OCI-LY7 (cell line): ENCODE measurements at regions not wholly inside any gene's neighbourhood (a gene's known extent, or its start where the extent isn't known, plus 50 kb on each side); places are given as distances from the start of the nearest gene placed in this dataset.

Source experiments
- BruUV-seq: library from RNA; stranded (reverse); fragments of 400-500 nt; replicated peaks from 2 replicates; lab custom pipeline; 2021; lab: Mats Ljungman, UMichigan
- CTCF ChIA-PET: fragments of 300-600 bp; sonication (Branson Sonifier 250); formaldehyde crosslinking; loops from one replicate; lab custom pipeline; 2022; ENCODE audit warnings: antibody characterized with exemption; ENCODE audit not compliant: unreplicated experiment; lab: Charles Lee
- POLR2A ChIA-PET: fragments of 300-600 bp; sonication (Branson Sonifier 250); formaldehyde crosslinking; loops from one replicate; lab custom pipeline; 2022; ENCODE audit warnings: antibody characterized with exemption; lab: Charles Lee
- DNase-seq: peaks from one replicate; pipeline ENCODE4 v3.0.0-alpha.2; 2015; ENCODE audit warnings: low spot score
- H2AFZ ChIP-seq: fragments of 200-600 bp; sonication (generic), shearing (Covaris generic); 2 replicates; pipeline ENCODE4 v1.6.1; 2014; ENCODE audit warnings: mild to moderate bottlenecking, antibody characterized with exemption, low read length, moderate library complexity
- H3K27ac ChIP-seq: fragments of 200-600 bp; sonication (generic); 2 replicates; pipeline ENCODE4 v1.5.1; 2014; ENCODE audit warnings: mixed run types, low read depth, mild to moderate bottlenecking, moderate library complexity, low read length, inconsistent platforms; ENCODE audit not compliant: poor library complexity, severe bottlenecking
- H3K36me3 ChIP-seq: fragments of 200-600 bp; sonication (generic); 2 replicates; pipeline ENCODE4 v1.6.1; 2014; ENCODE audit warnings: mild to moderate bottlenecking, antibody characterized with exemption, low read length, moderate library complexity, mixed read lengths; ENCODE audit not compliant: insufficient read depth
- H3K4me1 ChIP-seq: fragments of 200-600 bp; sonication (generic); 2 replicates; pipeline ENCODE4 v1.5.1; 2014; ENCODE audit warnings: mild to moderate bottlenecking, low read length; ENCODE audit not compliant: insufficient read depth, poor library complexity, severe bottlenecking
- H3K4me2 ChIP-seq: fragments of 200-600 bp; sonication (generic); 2 replicates; pipeline ENCODE4 v1.6.1; 2014; ENCODE audit warnings: mild to moderate bottlenecking, low read length
- H3K4me3 ChIP-seq: fragments of 200-600 bp; sonication (generic); 2 replicates; pipeline ENCODE4 v1.5.1; 2014; ENCODE audit warnings: mild to moderate bottlenecking, low read depth, low read length; ENCODE audit not compliant: poor library complexity, severe bottlenecking
- H3K79me2 ChIP-seq: fragments of 200-600 bp; sonication (generic); 2 replicates; pipeline ENCODE4 v1.6.1; 2016; ENCODE audit warnings: low read depth, mild to moderate bottlenecking, low read length, moderate library complexity, mixed read lengths; ENCODE audit not compliant: insufficient read depth
- H3K9me2 ChIP-seq: fragments of 200-600 bp; sonication (generic); 2 replicates; pipeline ENCODE4 v1.6.1; 2016; ENCODE audit warnings: mild to moderate bottlenecking, low read length, mixed read lengths; ENCODE audit not compliant: insufficient read depth
- H3K9me3 ChIP-seq: fragments of 200-600 bp; sonication (generic); 2 replicates; pipeline ENCODE4 v1.6.1; 2014; ENCODE audit warnings: mild to moderate bottlenecking, mixed run types, low read length, mixed read lengths
- H4K20me1 ChIP-seq: fragments of 200-600 bp; sonication (generic); 2 replicates; pipeline ENCODE4 v1.6.1; 2014; ENCODE audit warnings: mild to moderate bottlenecking, antibody characterized with exemption, low read length, moderate library complexity, mixed read lengths; ENCODE audit not compliant: insufficient read depth
- EZH2phosphoT487 ChIP-seq: fragments of 200-600 bp; sonication (generic); IDR thresholded peaks from 2 replicates; pipeline ENCODE4 v1.6.1; 2018; ENCODE audit warnings: low read depth, borderline replicate concordance, mild to moderate bottlenecking, mixed run types, antibody characterized with exemption, low read length, moderate library complexity, mixed read lengths
- intact Hi-C: fragments of 100-400 bp; cut with micrococcal nuclease; formaldehyde crosslinking; loops from one replicate; pipeline ENCODE4 v1.10.0; 2022; ENCODE audit not compliant: unreplicated experiment
- TF ChIP-seq, protein P1 (sequence below): fragments of 200-600 bp; sonication (generic); conservative IDR thresholded peaks from 2 replicates; pipeline ENCODE4 v1.5.1; 2014; ENCODE audit warnings: mild to moderate bottlenecking, antibody characterized with exemption, low read length, moderate library complexity, mixed read lengths

DNA sequence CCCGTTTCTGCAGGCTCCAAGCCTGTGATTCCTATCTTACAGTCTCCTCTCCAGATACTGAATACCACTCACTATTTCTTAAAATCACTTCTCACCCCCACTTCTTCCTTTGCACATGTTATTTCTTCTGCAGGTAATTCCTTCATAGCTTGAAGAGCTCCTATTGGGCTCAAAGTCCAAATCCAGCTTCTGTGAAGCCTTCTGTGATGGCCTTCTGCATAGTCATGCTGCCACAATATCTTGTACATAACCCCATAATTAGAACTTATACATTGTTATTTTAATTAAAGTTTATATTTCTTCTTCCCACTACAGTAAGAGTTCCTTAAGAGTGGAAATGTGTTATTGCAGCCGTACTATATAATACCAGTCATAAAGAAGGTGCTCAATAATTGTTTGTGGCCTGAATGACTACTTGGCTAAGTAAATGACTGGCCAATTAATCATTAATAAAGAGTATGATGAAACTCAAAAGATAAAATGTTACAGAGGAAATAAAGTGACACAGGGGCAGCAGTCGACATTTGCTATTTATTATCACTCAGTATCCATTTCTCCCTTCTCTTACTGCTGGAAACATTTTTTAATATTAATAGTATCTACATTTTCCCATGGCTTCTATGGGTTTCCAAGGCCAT, 886.6 kb downstream of the TTLL7 start:
- intact Hi-C loops: no loop called here
- BruUV-seq: no TSS peak
- Histone ChIP-seq H3K4me2 (no peak overlapping the region), H3K27ac (no peak overlapping the region), H3K79me2 (no peaks in the 10 kb centered on the region), H2AFZ (no peak overlapping the region), H3K36me3 (no peaks in the 10 kb centered on the region), H3K9me2 (no peaks in the 10 kb centered on the region), H3K4me1 (no peaks in the 10 kb centered on the region), H3K4me3 (no peak overlapping the region), H3K9me3 (no peaks in the 10 kb centered on the region), H4K20me1 (no peaks in the 10 kb centered on the region)
- ChIA-PET CTCF (no interaction called here), POLR2A (no interaction called here)
- DNase-seq: no peak
- no peak for TF ChIP-seq EZH2phosphoT487
- TF ChIP-seq, protein P1, sequence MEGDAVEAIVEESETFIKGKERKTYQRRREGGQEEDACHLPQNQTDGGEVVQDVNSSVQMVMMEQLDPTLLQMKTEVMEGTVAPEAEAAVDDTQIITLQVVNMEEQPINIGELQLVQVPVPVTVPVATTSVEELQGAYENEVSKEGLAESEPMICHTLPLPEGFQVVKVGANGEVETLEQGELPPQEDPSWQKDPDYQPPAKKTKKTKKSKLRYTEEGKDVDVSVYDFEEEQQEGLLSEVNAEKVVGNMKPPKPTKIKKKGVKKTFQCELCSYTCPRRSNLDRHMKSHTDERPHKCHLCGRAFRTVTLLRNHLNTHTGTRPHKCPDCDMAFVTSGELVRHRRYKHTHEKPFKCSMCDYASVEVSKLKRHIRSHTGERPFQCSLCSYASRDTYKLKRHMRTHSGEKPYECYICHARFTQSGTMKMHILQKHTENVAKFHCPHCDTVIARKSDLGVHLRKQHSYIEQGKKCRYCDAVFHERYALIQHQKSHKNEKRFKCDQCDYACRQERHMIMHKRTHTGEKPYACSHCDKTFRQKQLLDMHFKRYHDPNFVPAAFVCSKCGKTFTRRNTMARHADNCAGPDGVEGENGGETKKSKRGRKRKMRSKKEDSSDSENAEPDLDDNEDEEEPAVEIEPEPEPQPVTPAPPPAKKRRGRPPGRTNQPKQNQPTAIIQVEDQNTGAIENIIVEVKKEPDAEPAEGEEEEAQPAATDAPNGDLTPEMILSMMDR: no peak

DNA sequence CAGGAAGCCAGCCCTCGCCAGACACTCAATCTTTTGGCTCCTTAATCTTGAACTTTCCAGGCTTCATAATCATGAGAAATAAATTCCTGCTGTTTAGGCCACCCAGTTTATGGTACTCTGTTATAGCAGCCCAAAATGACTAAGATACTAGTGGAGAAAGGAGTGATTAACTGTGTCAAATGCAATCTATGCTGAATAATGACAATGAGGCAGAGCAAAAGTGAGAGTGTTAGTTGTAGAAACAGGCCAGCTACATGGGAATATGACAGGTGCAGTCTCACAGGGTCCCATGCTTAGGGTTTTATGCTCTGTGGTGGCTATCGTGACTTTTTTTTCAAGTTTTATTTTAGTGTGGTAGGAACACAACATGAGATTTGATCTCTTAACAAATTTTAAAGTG, 888.8 kb downstream of the TTLL7 start:
- Histone ChIP-seq H3K4me3 (no peak overlapping the region), H2AFZ (no peak overlapping the region), H3K4me2 (no peak overlapping the region), H4K20me1 (no peaks in the 10 kb centered on the region), H3K4me1 (no peaks in the 10 kb centered on the region), H3K36me3 (no peaks in the 10 kb centered on the region), H3K27ac (no peak overlapping the region), H3K9me3 (no peaks in the 10 kb centered on the region), H3K9me2 (no peaks in the 10 kb centered on the region), H3K79me2 (no peaks in the 10 kb centered on the region)
- no peak for DNase-seq
- BruUV-seq: no TSS peak
- intact Hi-C loops: no loop called here
- TF ChIP-seq, protein P1: no peak
- TF ChIP-seq EZH2phosphoT487: no peak
- CTCF ChIA-PET: no interaction called here
- POLR2A ChIA-PET: no interaction called here

DNA sequence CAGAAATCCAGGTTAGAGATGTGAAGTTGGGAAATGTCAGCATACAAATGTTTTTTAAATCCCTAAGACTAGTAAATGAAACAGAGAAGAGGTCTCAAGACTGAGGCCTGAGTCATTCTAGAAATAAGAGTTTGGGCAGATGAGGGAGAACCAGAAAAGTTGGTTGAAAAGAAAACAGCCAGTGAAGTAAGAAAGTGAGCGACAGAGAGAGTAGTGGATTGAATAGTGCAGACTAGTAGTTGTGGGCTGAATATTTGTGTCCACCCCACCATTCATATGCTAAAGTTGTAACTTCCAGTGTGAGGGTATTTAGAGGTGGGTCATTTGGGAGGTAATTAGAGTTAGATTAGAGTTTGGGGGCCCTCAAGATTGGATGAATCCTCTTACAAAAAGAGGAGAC, 889.2 kb downstream of the TTLL7 start:
- no peaks in the 10 kb centered on the region for H3K79me2 ChIP-seq
- no peaks in the 10 kb centered on the region for H3K4me1 ChIP-seq
- DNase-seq: no peak
- BruUV-seq: no TSS peak
- TF ChIP-seq EZH2phosphoT487: no peak
- TF ChIP-seq, protein P1: no peak
- H3K9me2 ChIP-seq: no peaks in the 10 kb centered on the region
- no peak overlapping the region for H3K4me3 ChIP-seq
- H4K20me1 ChIP-seq: no peaks in the 10 kb centered on the region
- H3K27ac ChIP-seq: no peak overlapping the region
- H3K36me3 ChIP-seq: no peaks in the 10 kb centered on the region
- intact Hi-C loops: no loop called here
- H3K4me2 ChIP-seq: no peak overlapping the region
- ChIA-PET POLR2A (interaction anchor here (0.6 kb wide), 1 partner anchor 9 kb away, joined by 3 read pairs; no protein-coding TSS in a partner anchor), CTCF (no interaction called here)
- H3K9me3 ChIP-seq: no peaks in the 10 kb centered on the region
- no peak overlapping the region for H2AFZ ChIP-seq
